GM18502 (cell line): ENCODE measurements at regions not wholly inside any gene's neighbourhood (a gene's known extent, or its start where the extent isn't known, plus 50 kb on each side); places are given as distances from the start of the nearest gene placed in this dataset.

Source experiments
- ATAC-seq: cut with Tn5 transposase; IDR thresholded peaks from one replicate; pipeline ENCODE4 v1.9.1; 2021; ENCODE audit warnings: mild to moderate bottlenecking; ENCODE audit not compliant: unreplicated experiment, poor library complexity

- ATAC-seq: no peak
Measured at GRCh38 chr16:86961171-86961601, 356.0 kb downstream of the C16orf95 start.

- no peak for ATAC-seq
Measured at GRCh38 chr16:86962259-86962658, 354.9 kb downstream of the C16orf95 start.

GRCh38 chr16:86962913-86963312 lies 354.3 kb downstream of the C16orf95 start:
- ATAC-seq: no peak

DNA sequence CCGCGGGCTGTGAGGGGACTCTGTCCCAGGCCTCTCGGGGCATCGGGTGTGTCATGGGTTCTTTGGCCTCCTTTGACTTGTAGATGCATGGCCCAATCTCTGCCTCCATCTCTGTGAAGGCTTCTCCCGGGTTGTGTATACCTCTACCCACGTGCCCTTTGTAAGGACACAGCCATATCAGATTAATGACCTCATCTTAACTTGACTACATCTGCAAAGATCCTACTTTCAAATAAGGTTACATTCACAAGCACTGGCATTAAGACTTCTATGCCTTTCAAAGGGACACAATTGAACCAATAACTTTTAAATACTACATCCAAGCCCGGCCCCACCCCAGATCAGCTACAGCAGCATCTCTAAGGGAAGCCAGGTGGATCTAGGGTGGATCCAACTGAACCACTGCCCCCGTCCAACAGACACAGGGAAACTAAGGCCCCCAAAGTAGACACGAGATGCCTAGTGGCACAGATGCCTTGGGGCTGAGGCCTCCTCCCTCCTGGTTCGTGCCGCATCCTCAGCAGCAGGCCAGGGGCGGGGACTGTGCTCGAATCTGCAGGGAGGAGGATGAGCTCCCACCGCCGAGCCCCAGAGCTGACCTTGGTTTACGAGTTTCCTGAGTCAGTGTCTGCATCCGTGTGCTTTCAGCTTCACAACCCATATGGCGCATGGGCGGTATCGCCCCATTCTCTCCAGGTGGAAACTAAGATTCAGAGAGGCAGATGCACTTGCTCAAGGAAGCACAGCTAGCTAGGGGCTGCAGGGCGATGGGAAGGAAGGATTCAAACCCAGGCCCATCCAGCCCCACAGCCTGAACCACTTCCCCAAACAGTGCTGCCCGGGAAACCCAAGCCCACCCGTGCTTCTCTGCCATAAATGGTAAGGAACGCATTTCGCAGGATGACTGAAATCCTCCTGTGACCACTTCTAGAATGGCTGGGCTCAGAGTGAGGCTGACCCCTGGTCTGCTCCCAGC lies 353.3 kb downstream of the C16orf95 start:
- no peak for ATAC-seq

DNA sequence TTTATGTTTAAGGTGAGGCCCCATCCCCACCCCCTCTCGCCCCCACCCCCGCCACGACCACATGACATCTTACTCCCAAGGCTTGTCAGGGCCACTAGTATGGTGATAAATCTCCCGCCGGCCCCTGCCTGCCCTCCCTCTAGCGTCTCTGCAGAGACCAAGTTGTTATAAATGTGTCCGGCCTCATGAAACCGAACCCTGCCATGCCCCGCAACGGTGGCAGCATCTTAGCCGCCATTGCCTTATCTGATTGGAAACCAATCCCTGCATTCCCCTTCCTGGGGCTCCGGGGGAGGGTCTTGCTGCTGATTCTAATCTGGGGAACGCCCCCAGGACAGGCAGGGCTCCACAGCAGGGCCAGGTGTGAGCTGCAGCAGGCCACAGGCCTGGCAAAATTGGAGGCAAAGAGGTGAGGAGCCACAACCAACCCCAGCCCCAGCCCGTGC lies 352.4 kb downstream of the C16orf95 start:
- no peak for ATAC-seq

GRCh38 chr16:86965331-86965730 lies 351.9 kb downstream of the C16orf95 start:
- no peak for ATAC-seq

GRCh38 chr16:86965840-86966550 lies 351.2 kb downstream of the C16orf95 start:
- no peak for ATAC-seq

- ATAC-seq: no peak
Measured at GRCh38 chr16:86966777-86967176, 350.4 kb downstream of the C16orf95 start.

- ATAC-seq: no peak
Measured at GRCh38 chr16:86968866-86969265, 348.3 kb downstream of the C16orf95 start.

- ATAC-seq: no peak
Measured at GRCh38 chr16:86969716-86970115, 347.5 kb downstream of the C16orf95 start.

DNA sequence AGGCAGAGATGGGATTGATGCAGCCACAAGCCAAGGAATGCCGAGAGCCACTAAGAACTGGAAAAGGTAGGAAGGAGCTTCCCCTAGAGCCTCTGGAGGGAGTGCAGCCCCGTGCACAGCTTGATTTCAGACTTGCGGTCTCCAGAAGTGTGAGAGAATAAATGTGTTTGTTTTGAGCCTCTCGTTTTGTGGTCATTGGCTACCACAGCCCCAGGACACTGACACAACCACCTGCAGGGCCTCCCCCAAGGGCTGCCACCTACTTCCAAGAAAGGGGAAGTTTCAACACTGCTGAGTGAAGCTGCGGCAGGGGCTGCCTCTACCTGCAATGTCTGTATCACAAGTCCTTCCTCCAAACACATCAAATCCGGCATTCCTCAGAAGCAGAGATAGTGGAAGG lies 346.9 kb downstream of the C16orf95 start:
- ATAC-seq: no peak

DNA sequence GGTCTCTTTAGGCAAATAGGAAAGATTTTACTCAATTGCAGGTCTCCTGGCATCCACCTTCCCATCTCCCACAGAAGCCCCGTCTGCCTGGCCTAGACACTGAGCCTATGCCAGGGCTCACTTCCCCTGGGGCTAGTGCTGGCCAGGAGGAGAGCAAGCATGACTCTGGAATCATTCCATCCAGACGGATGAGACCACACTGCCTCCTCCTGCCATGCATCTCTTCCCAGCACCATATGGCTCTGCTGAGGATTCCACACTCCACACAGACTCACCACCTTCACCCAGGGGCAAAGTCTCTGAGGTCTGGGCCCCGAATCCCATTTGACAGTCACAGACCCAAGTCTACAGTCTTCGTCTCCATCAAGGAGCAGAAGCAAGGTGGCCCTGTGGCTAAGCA lies 346.5 kb downstream of the C16orf95 start:
- ATAC-seq: no peak

GRCh38 chr16:86971251-86971650 lies 345.9 kb downstream of the C16orf95 start:
- no peak for ATAC-seq

DNA sequence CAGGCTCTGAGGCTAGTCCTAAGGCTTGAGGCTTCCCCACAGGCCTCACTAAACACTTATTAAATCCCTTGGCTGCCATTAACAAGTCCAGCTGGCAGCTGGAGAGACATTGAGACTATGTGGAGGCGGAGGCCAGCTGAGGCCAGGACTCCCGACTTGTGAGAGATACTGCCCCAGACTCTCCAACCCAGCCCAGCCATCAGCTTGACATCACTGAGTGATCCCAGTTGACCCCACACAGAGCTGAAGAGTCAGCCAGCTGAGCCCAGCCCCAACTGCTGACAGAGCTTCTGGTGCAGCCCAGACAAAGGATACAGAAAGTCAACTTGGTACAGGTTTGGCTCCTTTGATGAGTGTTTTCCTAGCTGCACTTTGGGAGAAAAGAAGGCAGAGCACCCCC lies 343.1 kb downstream of the C16orf95 start:
- no peak for ATAC-seq

DNA sequence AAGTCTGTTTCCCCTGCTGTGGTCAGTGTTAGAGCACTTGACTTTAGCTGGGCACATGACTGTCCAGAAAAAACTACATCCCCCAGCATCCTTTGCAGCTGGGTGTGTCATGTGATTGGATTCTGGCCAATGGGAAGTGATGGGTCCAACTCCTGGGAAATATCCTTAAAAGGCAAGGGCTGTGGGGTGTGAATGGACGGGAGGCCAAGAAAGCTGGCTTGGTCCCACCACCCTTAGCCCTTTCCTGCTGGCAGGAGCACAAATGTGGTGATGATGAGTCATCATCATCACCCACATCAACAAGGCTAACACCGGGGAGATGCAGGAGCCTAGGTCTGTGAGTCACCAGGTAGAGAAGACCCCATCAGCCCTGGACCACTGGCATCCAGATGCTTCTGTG lies 341.7 kb downstream of the C16orf95 start:
- no peak for ATAC-seq

GRCh38 chr16:86977076-86977676 lies 340.0 kb downstream of the C16orf95 start:
- no peak for ATAC-seq

GRCh38 chr16:86978445-86979030 lies 338.7 kb downstream of the C16orf95 start:
- ATAC-seq: no peak

DNA sequence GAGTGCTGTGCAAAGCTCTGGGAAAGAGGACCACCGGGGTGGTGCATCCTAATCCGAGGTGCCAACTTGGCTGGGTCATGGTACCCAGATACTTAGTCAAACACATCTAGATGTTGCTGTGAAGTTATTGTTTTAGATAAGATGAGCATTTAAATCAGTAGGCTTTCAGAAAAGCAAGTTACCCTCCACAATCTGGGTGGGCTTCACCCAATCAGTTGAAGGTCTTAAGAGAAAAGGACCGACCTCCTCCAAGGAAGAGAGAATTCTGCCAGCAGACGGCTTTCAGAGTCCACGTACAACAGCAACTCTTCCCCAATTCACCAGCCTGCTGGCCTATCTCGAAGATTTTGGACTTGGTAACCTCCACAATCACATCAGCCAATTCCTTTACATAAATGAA lies 338.1 kb downstream of the C16orf95 start:
- ATAC-seq: no peak

GRCh38 chr16:86979984-86980553 lies 337.1 kb downstream of the C16orf95 start:
- ATAC-seq: no peak

GRCh38 chr16:86980644-86981043 lies 336.5 kb downstream of the C16orf95 start:
- no peak for ATAC-seq

GRCh38 chr16:86982347-86982596 lies 334.9 kb downstream of the C16orf95 start:
- ATAC-seq: no peak
